ENCODE measurements at regions not wholly inside any gene's neighbourhood (a gene's known extent, or its start where the extent isn't known, plus 50 kb on each side); places are given as distances from the start of the nearest gene placed in this dataset.

DNA sequence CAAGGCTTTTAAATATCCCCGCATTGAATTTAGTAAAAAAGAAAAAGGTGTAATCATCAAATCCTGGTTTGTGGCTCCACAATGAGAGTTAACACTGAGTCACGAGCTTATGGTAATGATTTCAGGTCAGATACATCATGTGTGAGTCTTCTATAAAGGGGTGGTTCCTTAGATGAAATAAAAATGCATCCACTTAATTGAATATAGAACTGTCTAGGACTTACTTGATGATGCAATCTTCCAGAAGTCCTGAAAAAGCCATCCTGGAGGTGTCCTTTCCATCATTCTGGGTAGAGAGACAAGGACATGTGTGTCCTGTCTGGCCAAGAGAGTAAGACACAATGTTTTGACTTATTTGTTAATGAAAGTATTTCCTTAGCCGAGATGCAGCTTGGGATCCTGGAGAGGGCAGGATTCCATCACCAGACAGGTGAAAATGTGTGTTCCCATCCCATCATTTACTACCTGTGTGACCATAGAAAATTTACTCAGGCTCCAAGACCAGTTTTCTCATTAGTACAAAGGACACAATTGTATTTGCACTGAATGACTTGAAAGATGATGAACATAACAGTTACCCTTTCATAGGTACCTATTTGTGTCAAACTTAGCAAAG, 1539.8 kb upstream of the PIK3C3 start:
- intact Hi-C loops (cut with micrococcal nuclease; ENCODE audit: unreplicated experiment) = no loop called here
- H3K4me3 ChIP-seq = no peak overlapping the region
- no peaks in the 10 kb centered on the region for H4K20me1 ChIP-seq (ENCODE audit: control insufficient read depth, insufficient read depth)
- in situ Hi-C loops (cut with MboI) = no loop called here
- DNase-seq (ENCODE audit: low read depth, low spot score) (no peak), FAIRE-seq (no peak), ATAC-seq (no peak)
- ChIA-PET CTCF (interaction anchor here (0.8 kb wide), 1 partner anchor 11 kb away, joined by 3 read pairs; no protein-coding TSS in a partner anchor), SMC1A (ENCODE audit: uncharacterized antibody, unreplicated experiment) (interaction anchor here (0.7 kb wide), 1 partner anchor 674 kb away, joined by 3 read pairs; no protein-coding TSS in a partner anchor), POLR2A (no interaction called here), RAD21 (ENCODE audit: unreplicated experiment) (no interaction called here)
- no peak overlapping the region for H2AFZ ChIP-seq (ENCODE audit: control insufficient read depth, low read depth, low read length)
- H3K27ac ChIP-seq (ENCODE audit: control insufficient read depth, insufficient read depth) = no peak overlapping the region
- 10% methylated on average over 3 of the region's 3 CpGs for WGBS (ENCODE audit: insufficient coverage, insufficient replicate concordance, low lambda C conversion rate, missing lambda C conversion rate)
- H3K36me3 ChIP-seq (ENCODE audit: control insufficient read depth in 2 of 2, insufficient read depth in 2 of 2, low read length in 1 of 2) = no peaks in the 10 kb centered on the region
- H3K79me2 ChIP-seq (ENCODE audit: control insufficient read depth, insufficient read depth, low read length) = no peaks in the 10 kb centered on the region
- no TSS peak for BruUV-seq (replicated peaks)
- no peaks in the 10 kb centered on the region for H3K27me3 ChIP-seq (replicated peaks in 1 of 2; ENCODE audit: control insufficient read depth in 2 of 2, insufficient read depth in 2 of 2, low read length in 1 of 2)
- no peaks in the 10 kb centered on the region for H3K4me1 ChIP-seq (ENCODE audit: control insufficient read depth, insufficient read depth, low read length)
- no peak overlapping the region for H3K4me2 ChIP-seq (ENCODE audit: control insufficient read depth, insufficient read depth)
- H3K9me3 ChIP-seq (replicated peaks; ENCODE audit: control insufficient read depth, insufficient read depth, low read length) = no peaks in the 10 kb centered on the region
- H3K9ac ChIP-seq (ENCODE audit: control insufficient read depth, insufficient read depth, low read length) = no peak overlapping the region
- no peak for TF ChIP-seq RELA (IDR thresholded peaks at IDR 0.05; ENCODE audit: borderline replicate concordance, partially characterized antibody)
- TF ChIP-seq, protein P1, sequence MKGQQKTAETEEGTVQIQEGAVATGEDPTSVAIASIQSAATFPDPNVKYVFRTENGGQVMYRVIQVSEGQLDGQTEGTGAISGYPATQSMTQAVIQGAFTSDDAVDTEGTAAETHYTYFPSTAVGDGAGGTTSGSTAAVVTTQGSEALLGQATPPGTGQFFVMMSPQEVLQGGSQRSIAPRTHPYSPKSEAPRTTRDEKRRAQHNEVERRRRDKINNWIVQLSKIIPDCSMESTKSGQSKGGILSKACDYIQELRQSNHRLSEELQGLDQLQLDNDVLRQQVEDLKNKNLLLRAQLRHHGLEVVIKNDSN (IDR thresholded peaks at IDR 0.05; ENCODE audit: borderline replicate concordance, extremely low read length, insufficient read depth, low read depth, low read length) = no peak
- TF ChIP-seq DPF2 (IDR thresholded peaks at IDR 0.05) = no peak
- TF ChIP-seq, protein P2, sequence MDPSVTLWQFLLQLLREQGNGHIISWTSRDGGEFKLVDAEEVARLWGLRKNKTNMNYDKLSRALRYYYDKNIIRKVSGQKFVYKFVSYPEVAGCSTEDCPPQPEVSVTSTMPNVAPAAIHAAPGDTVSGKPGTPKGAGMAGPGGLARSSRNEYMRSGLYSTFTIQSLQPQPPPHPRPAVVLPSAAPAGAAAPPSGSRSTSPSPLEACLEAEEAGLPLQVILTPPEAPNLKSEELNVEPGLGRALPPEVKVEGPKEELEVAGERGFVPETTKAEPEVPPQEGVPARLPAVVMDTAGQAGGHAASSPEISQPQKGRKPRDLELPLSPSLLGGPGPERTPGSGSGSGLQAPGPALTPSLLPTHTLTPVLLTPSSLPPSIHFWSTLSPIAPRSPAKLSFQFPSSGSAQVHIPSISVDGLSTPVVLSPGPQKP (IDR thresholded peaks at IDR 0.05; ENCODE audit: low read depth, low read length) = no peak
- TF ChIP-seq, protein P3, sequence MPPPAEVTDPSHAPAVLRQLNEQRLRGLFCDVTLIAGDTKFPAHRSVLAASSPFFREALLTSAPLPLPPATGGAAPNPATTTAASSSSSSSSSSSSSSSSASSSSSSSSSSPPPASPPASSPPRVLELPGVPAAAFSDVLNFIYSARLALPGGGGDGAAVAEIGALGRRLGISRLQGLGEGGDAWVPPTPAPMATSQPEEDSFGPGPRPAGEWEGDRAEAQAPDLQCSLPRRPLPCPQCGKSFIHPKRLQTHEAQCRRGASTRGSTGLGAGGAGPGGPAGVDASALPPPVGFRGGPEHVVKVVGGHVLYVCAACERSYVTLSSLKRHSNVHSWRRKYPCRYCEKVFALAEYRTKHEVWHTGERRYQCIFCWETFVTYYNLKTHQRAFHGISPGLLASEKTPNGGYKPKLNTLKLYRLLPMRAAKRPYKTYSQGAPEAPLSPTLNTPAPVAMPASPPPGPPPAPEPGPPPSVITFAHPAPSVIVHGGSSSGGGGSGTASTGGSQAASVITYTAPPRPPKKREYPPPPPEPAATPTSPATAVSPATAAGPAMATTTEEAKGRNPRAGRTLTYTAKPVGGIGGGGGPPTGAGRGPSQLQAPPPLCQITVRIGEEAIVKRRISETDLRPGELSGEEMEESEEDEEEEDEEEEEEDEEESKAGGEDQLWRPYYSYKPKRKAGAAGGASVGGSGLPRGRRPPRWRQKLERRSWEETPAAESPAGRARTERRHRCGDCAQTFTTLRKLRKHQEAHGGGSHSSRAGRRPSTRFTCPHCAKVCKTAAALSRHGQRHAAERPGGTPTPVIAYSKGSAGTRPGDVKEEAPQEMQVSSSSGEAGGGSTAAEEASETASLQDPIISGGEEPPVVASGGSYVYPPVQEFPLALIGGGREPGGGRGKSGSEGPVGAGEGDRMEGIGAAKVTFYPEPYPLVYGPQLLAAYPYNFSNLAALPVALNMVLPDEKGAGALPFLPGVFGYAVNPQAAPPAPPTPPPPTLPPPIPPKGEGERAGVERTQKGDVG (CRISPR knock-in tag; IDR thresholded peaks at IDR 0.05) = no peak
- TF ChIP-seq, protein P4, sequence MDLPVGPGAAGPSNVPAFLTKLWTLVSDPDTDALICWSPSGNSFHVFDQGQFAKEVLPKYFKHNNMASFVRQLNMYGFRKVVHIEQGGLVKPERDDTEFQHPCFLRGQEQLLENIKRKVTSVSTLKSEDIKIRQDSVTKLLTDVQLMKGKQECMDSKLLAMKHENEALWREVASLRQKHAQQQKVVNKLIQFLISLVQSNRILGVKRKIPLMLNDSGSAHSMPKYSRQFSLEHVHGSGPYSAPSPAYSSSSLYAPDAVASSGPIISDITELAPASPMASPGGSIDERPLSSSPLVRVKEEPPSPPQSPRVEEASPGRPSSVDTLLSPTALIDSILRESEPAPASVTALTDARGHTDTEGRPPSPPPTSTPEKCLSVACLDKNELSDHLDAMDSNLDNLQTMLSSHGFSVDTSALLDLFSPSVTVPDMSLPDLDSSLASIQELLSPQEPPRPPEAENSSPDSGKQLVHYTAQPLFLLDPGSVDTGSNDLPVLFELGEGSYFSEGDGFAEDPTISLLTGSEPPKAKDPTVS (IDR thresholded peaks at IDR 0.05; ENCODE audit: low read depth, low read length) = no peak
- TF ChIP-seq, protein P5, sequence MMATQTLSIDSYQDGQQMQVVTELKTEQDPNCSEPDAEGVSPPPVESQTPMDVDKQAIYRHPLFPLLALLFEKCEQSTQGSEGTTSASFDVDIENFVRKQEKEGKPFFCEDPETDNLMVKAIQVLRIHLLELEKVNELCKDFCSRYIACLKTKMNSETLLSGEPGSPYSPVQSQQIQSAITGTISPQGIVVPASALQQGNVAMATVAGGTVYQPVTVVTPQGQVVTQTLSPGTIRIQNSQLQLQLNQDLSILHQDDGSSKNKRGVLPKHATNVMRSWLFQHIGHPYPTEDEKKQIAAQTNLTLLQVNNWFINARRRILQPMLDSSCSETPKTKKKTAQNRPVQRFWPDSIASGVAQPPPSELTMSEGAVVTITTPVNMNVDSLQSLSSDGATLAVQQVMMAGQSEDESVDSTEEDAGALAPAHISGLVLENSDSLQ (IDR thresholded peaks at IDR 0.05) = no peak
- no peak for TF ChIP-seq POLR2A (IDR thresholded peaks at IDR 0.05; ENCODE audit: low read depth, low read length)
- no peak for TF ChIP-seq CEBPB (IDR thresholded peaks at IDR 0.05; ENCODE audit: borderline replicate concordance in 1 of 2, low read depth in 2 of 2, low read length in 2 of 2)
- no peak for TF ChIP-seq CREM (IDR thresholded peaks at IDR 0.05; ENCODE audit: low read depth)
- no peak for TF ChIP-seq SRF (IDR thresholded peaks at IDR 0.05; ENCODE audit: low read depth in 2 of 2, low read length in 2 of 2)
- TF ChIP-seq JUND (IDR thresholded peaks at IDR 0.05; ENCODE audit: low read depth, low read length) = no peak
- TF ChIP-seq RCOR1 (conservative IDR thresholded peaks at IDR 0.05; ENCODE audit: low read depth, low read length) = no peak
- TF ChIP-seq MYC (IDR thresholded peaks at IDR 0.05; ENCODE audit: insufficient read depth, insufficient read length, insufficient replicate concordance, low read length, severe bottlenecking) = no peak
- no peak for TF ChIP-seq HDGF (IDR thresholded peaks at IDR 0.05)
- no peak for TF ChIP-seq RB1 (IDR thresholded peaks at IDR 0.05; ENCODE audit: borderline replicate concordance)

Measured in GM12878 (cell line).